Stimulated activated CD4-positive, alpha-beta T cell treated with anti-CD3 and anti-CD28 coated beads, Interleukin-1b, Interleukin-23, amount 100 ng/mL, for 4 hours (primary cell): ENCODE measurements at regions not wholly inside any gene's neighbourhood (a gene's known extent, or its start where the extent isn't known, plus 50 kb on each side); places are given as distances from the start of the nearest gene placed in this dataset.
"Not testable (repeated sequence)": the region's sequence is repeated elsewhere in the genome, so short reads cannot be mapped to it uniquely, and the experiment has no call there.

Source experiments
- DNase-seq, 2 donors: peaks; one replicate each; pipeline ENCODE4 v3.0.0-alpha.2; 2020; ENCODE audit warnings: low read depth in 2 of 2

DNA sequence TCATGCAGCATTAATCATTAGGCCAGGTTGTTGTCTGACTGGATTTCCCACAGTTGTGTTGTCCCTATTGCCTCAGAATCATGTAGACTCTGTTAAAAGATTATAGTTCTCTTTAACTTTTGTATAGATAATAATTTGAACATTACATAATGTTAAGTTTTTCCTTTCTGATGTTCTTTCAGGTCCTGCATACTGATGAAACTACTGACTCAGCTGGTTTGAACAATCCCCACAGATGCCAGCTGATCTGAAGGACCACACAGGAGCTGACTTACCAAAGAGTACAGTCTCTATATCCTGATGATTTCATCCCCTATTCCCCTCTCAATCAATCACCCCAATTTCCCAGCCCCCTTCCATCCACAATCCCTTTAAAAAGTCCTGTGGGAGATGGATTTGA, 341.2 kb upstream of the MGAT4C start:
- DNase-seq: no peak

DNA sequence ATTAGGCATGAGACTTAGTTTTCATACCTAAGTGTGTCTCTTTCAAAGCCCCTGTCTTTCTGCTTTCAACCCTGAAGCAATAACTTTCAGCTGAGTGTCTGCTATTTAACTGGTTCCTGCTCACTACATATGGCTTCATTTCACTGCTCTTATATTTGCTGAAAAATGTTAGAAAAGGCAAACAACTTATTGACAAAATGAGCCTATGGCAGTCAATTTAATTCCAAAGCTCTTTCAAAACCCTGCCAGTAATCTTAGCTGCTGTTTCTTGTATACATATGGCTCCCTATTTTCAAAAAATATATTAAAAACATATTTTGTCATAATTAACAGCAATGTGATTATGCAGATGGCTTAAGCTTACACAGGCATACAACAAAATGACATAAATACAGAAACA, 334.1 kb upstream of the MGAT4C start:
- DNase-seq: no peak

DNA sequence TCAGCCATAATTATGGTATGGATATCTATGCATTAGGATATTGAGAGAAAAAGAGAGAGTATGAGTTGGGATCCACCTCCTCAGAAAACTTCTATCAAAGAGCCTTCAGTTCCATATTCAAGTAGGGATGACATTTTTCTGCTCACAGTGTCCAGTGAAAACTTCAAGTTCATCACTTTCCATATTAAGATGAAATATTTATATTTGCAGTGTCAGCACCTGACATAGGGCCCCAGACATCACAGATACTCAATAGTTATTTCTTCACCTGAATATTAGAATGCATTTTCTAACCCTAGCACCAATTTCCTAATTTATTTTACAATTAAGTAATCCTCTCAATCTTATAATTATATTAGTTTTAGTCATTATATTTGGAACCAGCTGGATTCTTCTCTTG, 318.0 kb upstream of the MGAT4C start:
- DNase-seq: no peak

DNA sequence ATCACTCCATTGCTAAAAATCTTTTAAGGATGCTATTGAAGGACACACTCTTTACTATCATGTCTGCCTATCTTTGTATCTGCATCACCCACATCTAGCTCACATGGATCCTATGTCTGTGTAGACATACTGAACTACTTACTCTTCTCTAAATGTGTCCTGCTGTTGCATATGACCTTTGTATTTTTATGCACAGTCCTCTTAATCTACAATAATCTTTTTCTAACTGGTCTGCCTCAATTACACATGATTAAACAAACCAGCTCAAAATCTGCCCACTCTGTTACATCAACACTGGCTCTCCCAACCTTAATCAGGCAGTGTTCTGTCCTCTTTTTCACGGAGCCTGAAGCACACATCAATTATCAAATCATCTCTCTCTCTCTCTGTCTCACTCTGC, 316.3 kb upstream of the MGAT4C start:
- DNase-seq: no peak

DNA sequence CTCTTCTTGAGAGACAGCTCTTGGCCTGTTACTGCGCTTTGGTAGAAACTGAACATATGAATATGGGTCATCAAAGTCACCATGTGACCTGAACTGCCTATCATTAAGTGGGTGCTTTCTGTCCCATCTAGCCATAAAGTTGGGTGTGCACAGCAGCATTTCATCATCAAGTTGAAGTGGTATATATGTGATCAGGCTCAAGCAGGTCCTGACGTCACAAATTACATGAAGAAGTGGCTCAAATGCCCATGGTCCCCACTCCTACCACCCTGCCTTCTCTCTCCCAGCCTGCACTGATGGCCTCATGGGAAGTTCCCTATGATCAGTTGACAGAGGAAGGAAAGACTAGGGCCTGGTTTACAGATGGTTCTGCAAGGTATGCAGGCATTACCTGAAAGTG, 308.8 kb upstream of the MGAT4C start:
- DNase-seq: no peak

DNA sequence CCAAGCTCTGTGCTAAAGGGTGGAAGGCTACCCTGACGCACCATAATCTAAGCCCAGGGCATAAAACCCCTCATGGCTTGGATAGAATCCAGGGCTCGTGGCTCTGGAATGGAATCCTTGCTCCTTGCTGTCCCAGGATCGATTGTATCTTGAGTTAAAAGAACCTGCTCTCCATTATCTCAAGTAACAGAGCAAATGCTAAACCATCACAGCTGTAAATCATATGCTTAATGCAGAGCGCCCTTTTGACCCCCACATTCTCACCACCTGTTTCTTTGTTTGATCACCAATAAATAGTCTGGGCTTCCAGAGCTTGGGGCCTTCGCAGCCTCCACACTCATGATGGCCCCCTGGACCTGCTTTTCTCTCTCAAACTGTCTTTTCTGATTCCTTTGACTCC, 299.3 kb upstream of the MGAT4C start:
- DNase-seq: not testable (repeated sequence)

DNA sequence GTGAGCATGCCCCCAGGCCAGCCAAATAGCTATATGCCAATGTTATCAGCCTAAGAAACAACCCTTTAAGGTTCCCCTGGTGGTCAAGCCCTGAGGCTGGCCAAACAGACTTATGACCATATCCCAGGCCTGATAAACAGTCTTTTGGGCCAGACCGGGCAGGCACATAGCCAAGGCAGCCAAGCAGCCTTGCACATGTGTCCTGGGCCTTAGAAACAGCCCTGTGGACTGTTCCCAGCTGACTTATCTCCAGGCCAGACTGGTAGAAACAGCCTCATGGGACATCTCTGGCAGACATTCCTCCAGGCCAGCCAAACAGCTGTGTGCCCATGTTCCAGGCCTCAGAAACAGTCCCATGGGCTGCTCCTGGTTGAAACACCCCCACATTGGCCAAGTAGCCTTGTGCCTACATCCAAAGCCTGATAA, 295.0 kb upstream of the MGAT4C start:
- no peak for DNase-seq

DNA sequence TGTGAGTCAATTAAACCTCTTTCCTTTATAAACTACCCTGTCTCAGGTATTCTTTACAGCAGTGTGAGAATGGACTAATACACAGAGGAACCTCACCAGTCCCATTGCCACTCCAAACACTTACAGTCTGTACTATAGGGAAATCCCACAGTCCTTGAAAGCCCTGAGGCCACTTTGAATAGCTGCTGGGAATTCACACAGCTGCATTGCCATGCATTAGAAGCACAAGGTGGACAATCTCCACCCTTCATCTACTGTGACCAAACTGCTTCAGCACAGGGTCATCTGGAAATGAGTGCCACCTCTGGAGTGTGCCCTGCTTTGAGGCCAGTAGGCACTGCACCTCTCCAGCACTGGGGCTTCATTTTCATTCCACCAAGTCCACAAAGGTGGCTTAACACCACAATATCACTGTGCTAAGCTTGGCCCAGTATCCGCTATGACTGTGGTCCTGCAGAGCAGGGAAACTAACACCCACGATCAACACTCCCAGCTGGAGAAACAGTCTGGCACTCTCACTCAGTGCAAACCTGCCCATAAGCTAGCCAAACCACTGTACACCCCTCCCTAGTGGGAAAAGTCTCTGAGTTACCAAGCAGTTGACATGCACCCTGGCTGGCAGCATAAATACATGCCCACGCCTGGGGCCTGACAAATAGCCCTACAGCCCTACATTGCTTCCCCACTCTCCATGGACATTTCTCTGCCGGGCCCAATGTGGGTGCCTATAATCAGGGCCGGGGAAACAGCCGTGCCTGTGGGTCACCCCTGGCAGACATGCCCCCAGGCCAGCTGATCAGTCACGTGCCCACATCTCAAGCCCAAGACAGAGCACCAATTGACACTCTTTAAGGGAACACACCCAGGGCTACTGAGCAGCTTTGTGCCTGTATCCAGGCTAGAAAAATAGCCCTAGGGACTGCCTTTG, 294.3 kb upstream of the MGAT4C start:
- no peak for DNase-seq

DNA sequence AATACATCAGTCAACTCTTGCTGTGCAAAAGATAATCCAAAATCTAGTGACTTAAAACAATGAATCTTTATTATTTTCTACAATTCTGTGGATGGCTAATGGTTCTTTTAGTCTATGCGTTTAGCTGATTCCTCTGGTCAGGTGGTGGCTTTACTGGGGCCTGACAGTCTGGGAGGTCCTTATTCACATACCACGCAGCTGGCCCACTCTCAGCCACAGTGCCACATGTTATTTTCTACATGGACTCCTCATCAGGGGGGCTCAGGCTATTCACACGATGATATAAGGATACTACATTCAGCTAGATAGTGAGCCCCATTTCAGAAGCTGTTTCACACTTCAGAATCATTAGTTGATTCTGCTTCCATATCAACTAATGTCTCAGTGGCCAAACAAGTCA, 287.5 kb upstream of the MGAT4C start:
- no peak for DNase-seq

DNA sequence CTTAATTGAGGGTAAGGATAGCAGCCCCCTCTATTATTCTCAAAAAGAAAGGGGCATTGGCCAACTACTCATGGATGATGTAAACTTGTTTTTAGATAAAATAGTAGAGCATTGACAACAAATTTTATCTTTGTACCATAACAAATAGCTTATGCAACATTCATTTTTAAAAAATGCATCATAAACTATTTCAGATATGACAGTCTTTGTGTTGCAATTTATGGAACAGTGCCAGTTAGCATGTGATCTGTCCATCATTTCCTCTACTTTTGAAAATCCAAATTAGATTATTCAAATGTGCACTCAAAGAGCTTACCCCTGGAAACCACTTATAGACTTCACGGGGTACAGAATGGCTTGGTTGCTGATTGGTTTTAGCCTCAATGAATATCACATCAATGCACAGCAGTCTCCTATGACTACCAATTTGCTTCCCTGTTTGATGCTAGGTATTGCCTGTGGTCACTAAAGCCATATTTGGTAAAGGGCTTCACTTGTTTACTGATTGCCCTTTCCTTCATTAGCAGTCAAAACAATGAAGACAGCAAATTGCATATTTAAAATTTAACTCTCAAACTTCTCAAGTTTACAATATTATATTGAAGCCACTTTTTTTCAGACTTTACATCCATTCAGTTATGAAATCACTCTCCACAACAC, 274.9 kb upstream of the MGAT4C start:
- DNase-seq: no peak

DNA sequence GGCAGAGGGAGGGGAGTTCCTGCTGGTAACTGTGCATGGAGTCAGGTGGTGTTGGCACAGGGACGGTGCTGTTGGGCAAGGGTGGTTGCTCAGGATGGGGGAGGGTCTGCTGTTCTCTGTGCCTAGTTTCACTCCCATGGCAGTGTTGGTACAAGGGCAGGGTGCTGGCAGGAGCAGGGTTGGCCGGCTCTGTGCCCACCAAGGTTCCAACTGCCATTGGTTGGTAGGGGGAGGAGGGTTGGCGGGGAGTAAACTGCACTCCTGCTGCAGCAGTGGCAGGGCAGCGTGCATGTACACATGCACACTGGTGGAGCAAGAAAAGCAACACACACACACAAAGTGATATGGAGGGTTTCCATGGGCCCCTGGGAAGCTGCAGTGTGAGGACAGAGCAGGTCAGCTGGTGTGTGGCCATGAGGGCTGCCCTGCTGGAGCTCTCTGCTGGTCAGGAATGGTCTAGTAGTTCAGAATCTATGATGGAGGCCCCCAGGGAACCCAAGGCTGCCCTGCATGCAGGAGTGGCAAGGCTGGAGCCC, 269.9 kb upstream of the MGAT4C start:
- DNase-seq: no peak

DNA sequence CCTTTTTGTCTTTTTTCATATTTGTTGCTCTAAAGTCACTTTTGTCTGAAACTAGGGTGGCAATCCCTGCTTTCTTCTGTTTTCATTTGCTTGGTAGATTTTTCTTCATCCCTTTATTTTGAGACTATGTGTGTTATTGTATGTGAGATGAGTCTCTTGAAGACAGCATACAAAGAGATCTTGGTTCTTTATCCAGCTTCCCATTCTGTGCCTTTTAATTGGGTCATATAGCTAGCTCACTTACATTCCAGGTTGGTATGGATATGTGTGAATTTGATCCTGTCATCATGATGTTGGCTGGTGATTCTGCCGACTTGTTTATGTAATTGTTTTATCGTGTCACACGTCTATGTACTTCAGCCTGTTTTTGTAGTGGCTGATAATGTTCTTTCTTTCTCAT, 267.7 kb upstream of the MGAT4C start:
- no peak for DNase-seq

DNA sequence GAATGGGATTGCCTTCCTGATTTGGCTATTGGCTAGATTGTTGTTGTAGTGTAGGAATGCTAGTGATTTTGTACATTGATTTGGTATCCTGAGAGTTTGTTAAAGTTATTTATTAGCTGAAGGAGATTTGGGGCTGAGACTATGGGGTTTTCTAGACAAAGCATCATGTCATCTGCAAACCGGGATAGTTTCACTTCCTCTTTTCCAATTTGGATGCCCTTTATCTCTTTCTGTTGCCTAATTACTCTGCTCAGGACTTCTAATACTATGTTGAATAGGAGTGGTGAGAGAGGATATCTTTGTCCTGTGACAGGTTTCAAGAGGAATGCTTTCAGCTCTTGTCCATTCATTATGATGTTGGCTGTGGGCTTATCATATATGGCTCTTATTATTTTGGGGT, 265.7 kb upstream of the MGAT4C start:
- DNase-seq: no peak

DNA sequence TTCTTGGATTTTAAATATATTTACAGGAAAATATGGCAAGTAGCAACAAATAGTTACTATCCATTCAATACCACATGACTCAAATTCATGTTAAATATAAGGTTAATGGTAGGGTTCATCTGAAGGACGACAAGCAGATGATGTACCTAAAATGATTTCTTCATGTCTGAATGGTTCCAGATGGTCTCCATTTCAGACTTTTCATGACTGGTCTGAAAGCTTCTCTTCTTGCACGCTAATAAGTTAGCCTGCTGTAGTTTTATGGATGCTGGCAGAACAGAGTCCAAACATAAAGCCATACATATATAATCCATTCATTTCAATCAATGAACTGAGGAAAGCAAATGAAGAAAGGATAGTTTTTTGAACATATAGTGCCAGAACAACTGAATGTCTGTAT, 257.0 kb upstream of the MGAT4C start:
- DNase-seq: no peak

DNA sequence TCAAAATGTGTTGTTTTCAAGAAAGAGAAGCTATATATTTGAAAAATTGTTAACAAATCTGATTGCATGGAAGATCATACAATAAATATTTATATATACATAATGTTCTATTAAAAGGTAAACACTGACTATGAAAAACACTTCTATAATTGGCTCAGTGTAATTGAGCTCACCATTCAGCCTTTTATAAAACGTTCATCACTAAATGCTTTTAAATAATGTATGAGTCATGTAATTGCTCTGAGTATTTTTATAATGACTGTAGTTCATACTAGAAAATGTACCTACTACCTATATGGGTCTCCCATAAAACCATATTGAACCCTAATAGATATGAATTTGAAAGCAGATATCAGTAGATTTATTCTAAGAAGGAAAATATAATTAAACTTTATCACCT, 240.4 kb upstream of the MGAT4C start:
- no peak for DNase-seq

DNA sequence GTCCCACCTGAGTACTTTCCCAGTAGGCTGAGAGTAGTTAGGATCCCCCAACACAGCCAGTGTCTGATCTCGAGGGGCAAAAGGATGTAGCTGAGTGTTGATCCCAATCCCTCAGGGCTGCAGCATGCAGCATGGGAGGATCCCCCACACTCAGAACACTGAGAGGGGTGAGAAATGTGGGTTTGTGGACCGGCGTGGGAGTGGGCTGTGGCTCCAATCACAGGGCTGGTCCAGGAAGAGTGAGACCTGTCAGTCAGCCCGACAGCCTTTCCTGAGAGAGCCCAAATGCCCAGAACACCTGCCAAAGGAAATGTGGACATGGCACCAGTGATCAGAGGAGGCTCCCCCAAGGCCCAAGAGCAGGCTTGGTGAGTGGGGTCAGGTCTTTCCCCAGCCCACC, 228.3 kb upstream of the MGAT4C start:
- no peak for DNase-seq

DNA sequence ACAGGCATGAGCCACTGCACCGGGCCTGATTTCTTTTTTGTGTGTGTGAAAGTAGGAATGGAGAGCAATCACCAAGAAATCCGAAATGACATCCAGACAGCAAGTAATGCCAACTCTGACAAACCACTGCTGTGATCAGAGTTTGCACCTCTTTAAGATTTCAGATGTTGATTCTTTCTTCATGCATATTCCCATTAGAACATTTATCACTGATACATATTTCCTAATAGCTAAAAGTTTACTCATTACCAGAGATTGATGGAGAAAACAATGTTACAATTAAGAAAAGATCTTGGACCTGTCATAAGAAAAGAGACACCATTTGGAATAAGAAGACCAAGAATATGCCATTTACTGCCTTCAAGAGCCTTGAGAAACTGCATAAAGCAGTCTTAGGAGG, 217.0 kb upstream of the MGAT4C start:
- DNase-seq: no peak

DNA sequence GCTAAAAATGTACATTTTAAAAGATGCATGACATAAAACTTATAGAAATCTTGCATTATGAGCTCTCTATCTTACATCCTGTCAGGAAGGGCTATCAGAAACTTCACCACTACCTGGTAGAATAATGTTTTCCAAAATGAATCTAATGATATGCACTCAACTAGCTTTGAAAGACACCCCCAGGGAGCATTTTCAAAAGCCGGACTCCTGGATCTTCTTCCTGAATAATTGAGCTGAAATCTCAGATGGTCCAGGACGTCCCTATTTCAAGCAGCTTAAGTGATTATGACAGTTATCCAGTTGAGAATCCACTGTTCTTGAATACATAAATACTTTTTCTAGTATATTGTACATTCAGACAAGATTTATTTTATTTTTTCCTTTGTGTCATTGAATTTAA, 200.6 kb upstream of the MGAT4C start:
- DNase-seq: no peak

DNA sequence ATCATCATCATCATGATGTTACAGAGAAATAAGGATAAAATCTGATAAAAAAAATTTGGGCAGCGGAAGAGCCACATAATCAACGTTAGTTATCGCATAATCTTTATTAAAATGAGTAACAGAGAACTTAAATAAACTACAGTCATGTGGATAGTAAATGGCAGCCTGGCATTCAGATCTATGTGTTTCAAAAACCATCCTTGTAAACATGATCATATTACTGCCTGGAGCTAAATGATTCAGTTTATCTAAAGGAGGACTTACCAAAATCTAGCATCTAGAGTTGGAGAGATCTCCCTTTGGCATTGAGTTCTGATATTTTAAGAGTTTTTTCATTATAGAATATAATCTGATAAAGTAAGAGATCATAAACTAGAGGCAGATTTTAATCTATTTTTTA, 200.1 kb upstream of the MGAT4C start:
- no peak for DNase-seq

DNA sequence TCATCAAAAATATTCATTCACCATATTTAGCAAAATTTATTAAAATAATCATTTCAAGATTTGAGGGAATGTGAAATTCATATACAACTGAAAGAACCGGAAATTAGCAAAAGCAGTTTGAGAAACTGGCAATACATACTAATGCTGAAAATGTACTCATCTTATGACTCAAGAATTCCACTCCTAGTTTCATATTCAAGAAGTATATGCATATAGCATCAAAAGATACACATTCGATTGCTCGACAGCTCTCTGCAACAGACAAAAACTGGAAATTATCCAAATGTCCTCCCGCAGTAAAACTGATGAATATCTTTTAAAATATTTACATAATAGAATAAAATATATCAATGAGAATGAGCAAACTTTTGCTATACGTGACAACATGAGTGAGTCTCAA, 189.2 kb upstream of the MGAT4C start:
- DNase-seq: no peak

DNA sequence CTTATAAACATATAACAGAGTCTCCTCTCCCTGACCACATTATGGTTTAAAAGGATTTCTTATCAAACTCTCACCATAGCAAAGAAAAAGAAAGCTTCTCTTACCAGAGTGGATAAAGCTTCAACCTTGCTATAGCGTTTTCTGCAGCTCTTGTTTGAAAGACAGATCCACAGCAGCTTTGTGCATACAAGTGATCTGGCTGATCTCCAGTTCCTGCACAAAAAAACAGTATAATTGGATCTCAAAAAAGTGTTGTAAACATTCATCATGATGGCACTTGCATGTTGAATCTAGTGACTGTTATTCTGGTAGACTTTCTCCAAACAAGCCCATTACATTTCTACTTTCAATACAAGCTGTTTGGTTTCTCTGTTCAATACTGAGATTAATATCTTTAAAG, 178.9 kb upstream of the MGAT4C start:
- no peak for DNase-seq

DNA sequence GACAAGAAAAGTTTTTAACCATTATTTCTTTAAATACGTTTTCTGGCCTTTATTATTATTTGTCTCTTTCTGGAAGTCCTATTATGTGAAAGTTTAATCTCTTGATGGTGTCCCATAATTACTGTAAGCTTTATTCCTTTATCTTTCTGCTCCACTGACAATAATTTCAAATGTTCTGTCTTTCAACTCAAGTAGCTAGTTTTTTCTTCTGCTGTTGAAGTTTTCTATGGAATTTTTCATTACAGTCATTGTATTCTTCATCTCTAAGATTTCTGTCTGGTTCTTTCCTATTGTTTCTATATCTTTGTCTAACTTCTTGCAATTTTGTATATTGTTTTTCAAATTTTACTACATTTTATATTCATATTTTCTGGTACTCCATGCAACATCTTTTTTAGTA, 173.6 kb upstream of the MGAT4C start:
- DNase-seq: no peak

DNA sequence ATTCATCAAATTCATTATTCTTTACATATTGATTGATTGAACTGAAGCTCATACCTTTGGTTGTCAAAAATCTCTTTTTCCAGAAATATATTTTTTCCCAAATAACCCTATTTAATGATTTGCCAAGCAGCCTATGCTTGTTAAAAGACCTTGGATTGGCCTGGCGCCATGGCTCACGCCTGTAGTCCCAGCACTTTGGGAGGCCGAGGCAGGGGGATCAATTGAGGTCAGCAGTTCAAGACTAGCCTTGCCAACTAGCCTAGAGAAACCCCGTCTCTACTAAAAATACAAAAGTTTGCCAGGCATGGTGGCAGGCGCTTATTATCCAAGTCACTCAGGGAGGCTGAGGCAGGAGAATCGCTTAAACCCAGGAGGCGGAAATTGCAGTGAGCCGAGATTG, 165.1 kb upstream of the MGAT4C start:
- DNase-seq: no peak
